T-cell (primary cell): ENCODE measurements at regions not wholly inside any gene's neighbourhood (a gene's known extent, or its start where the extent isn't known, plus 50 kb on each side); places are given as distances from the start of the nearest gene placed in this dataset.

Source experiments
- ATAC-seq, 4 experiments: fragments of 200-7000 bp in 3 of 4; fragments of 150-1000 bp in 1 of 4; cut with Tn5 transposase; replicated peaks in 1 of 4; 1 replicate in 3 of 4; 2 replicates in 1 of 4; pipeline ENCODE4 v1.10.0; 2021; ENCODE audit warnings: moderate library complexity in 3 of 4, mild to moderate bottlenecking in 2 of 4, moderate number of reproducible peaks in 1 of 4
- CTCF ChIA-PET, 2 donors: fragments of 300-600 bp; sonication (Branson Sonifier 250); formaldehyde crosslinking; loops; one replicate each; lab custom pipeline; 2022; ENCODE audit warnings: antibody characterized with exemption in 2 of 2; lab: Charles Lee
- POLR2A ChIA-PET, 2 donors: fragments of 300-600 bp; sonication (Branson Sonifier 250); formaldehyde crosslinking; loops; one replicate each; lab custom pipeline; 2022; ENCODE audit warnings: antibody characterized with exemption in 2 of 2; lab: Charles Lee
- DNase-seq, 35 experiments: peaks; one replicate each; pipeline versions ENCODE4 v3.0.0 to v3.0.0-alpha.2; 2013 to 2023
- H3K27ac ChIP-seq: one replicate; pipeline ENCODE4 v1.5.1; 2013; ENCODE audit warnings: low read length
- H3K27me3 ChIP-seq, 2 experiments: replicated peaks in 1 of 2; 1 replicate in 1 of 2; 2 replicates in 1 of 2; pipeline versions ENCODE4 v1.6.1 to v1.7.0; 2013; ENCODE audit warnings: low read length in 1 of 2, mixed read lengths in 1 of 2; ENCODE audit not compliant: control insufficient read depth in 2 of 2, insufficient read depth in 2 of 2; ENCODE audit errors: extremely low read depth in 1 of 2
- H3K36me3 ChIP-seq, 2 donors: 1 replicate in 1 of 2; 2 replicates in 1 of 2; pipeline versions ENCODE4 v1.6.1 to v1.7.0; 2013; ENCODE audit warnings: low read length in 1 of 2; ENCODE audit not compliant: control insufficient read depth in 2 of 2, insufficient read depth in 1 of 2; ENCODE audit errors: extremely low read depth in 1 of 2
- H3K4me1 ChIP-seq, 2 experiments: 1 replicate in 1 of 2; 2 replicates in 1 of 2; pipeline versions ENCODE4 v1.6.1 to v1.7.0; 2013; ENCODE audit warnings: low read length in 2 of 2, mixed read lengths in 1 of 2; ENCODE audit not compliant: insufficient read depth in 2 of 2, control insufficient read depth in 1 of 2; ENCODE audit errors: extremely low read depth in 1 of 2
- H3K4me3 ChIP-seq, 2 donors: 1 replicate in 1 of 2; 2 replicates in 1 of 2; pipeline versions ENCODE4 v1.5.1 to v1.7.0; 2013; ENCODE audit warnings: mild to moderate bottlenecking in 2 of 2, low read length in 1 of 2, moderate library complexity in 1 of 2; ENCODE audit not compliant: control insufficient read depth in 1 of 2; ENCODE audit errors: extremely low read depth in 1 of 2
- H3K9me3 ChIP-seq: 2 replicates; pipeline ENCODE4 v1.7.0; 2013
- H3K27ac Mint-ChIP-seq, 2 donors: one replicate each; pipeline ENCODE4 v1.8.0; 2020 to 2021; ENCODE audit warnings: mild to moderate bottlenecking in 2 of 2, mixed read lengths in 2 of 2
- H3K27me3 Mint-ChIP-seq, 2 donors: one replicate each; pipeline ENCODE4 v1.8.0; 2021 to 2022; ENCODE audit warnings: mixed read lengths in 2 of 2
- H3K36me3 Mint-ChIP-seq: one replicate; pipeline ENCODE4 v1.8.0; 2021; ENCODE audit warnings: mixed read lengths
- H3K4me1 Mint-ChIP-seq, 3 donors: one replicate each; pipeline ENCODE4 v1.8.0; 2020 to 2022; ENCODE audit warnings: mixed read lengths in 3 of 3, mild to moderate bottlenecking in 1 of 3
- H3K4me3 Mint-ChIP-seq, 3 donors: one replicate each; pipeline ENCODE4 v1.8.0; 2020 to 2022; ENCODE audit warnings: mild to moderate bottlenecking in 3 of 3, mixed read lengths in 3 of 3, moderate library complexity in 3 of 3
- H3K9me3 Mint-ChIP-seq, 3 donors: one replicate each; pipeline ENCODE4 v1.8.0; 2020 to 2022; ENCODE audit warnings: mixed read lengths in 3 of 3
- WGBS: methylation state at CpG from one replicate; pipeline ENCODE4 v1.1.5; 2013; ENCODE audit warnings: missing lambda C conversion rate; ENCODE audit not compliant: insufficient coverage; 5-methylcytosine and 5-hydroxymethylcytosine counted together

DNA sequence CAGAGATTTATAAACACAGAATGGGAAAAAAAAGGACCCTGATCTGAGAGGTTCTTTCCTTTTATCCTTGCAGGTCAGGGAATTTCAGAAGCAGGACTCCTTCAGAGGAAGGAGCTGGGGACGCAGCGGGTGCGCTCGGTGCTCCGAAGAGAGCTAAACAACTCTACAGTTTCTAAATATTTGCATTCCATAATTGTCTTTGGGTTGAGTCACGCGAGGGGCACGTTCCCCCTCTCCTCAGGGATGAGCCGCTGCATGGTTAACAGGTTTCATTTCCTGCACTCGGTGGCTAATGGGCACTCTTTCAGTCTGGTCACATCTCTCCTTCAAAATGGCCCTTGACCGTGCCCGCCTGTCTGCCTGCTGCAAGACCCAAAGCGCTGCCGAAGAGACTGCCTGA, 165.0 kb upstream of the HMHB1 start:
- Histone ChIP-seq H3K4me3 (no peak overlapping the region), H3K36me3 (no peaks in the 10 kb centered on the region), H3K27me3 (no peaks in the 10 kb centered on the region), H3K4me1 (no peaks in the 10 kb centered on the region), H3K9me3 (no peaks in the 10 kb centered on the region), H3K27ac (no peak overlapping the region)
- ChIA-PET CTCF (no interaction called here), POLR2A (no interaction called here)
- no peaks in the 10 kb centered on the region for H3K4me1 Mint-ChIP-seq
- no peak overlapping the region for H3K4me3 Mint-ChIP-seq
- no peaks in the 10 kb centered on the region for H3K9me3 Mint-ChIP-seq
- 90% methylated on average over 8 of the region's 14 CpGs for WGBS
- peaks cover 0 to 3% of the 10 kb centered on the region in 2 donors for H3K27me3 Mint-ChIP-seq
- DNase-seq (no peak), ATAC-seq (no peak)
- no peaks in the 10 kb centered on the region for H3K36me3 Mint-ChIP-seq
- H3K27ac Mint-ChIP-seq = no peak overlapping the region

DNA sequence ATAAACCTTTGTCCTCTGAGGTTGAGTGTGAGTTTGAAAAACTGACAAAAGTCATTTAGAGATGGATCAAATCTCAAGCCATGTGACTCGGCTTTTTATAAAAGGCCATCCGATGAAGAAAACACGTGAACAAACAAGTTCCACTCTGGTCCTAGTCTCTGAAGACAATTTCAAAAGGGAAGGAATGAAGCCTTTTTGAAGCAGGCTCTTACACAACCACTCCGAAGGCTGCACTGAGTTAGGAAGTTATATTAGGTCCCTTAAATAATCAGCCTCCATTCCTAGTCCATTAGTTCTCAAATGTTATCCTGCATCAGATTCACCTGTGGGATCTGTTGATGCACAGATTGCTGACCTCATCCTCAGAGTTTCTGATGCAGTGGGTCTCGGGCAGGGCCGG, 166.6 kb upstream of the HMHB1 start:
- Histone ChIP-seq H3K4me3 (no peak overlapping the region), H3K36me3 (no peaks in the 10 kb centered on the region), H3K27ac (no peak overlapping the region), H3K9me3 (no peaks in the 10 kb centered on the region), H3K4me1 (no peaks in the 10 kb centered on the region), H3K27me3 (no peaks in the 10 kb centered on the region)
- CTCF ChIA-PET = no interaction called here
- POLR2A ChIA-PET = no interaction called here
- Mint-ChIP-seq H3K4me1 (no peaks in the 10 kb centered on the region), H3K4me3 (no peak overlapping the region), H3K27me3 (peaks cover 0 to 3% of the 10 kb centered on the region in 2 donors), H3K9me3 (no peaks in the 10 kb centered on the region), H3K36me3 (no peaks in the 10 kb centered on the region), H3K27ac (no peak overlapping the region)
- no peak for ATAC-seq
- 90% methylated on average over 5 of the region's 6 CpGs for WGBS
- no peak for DNase-seq

DNA sequence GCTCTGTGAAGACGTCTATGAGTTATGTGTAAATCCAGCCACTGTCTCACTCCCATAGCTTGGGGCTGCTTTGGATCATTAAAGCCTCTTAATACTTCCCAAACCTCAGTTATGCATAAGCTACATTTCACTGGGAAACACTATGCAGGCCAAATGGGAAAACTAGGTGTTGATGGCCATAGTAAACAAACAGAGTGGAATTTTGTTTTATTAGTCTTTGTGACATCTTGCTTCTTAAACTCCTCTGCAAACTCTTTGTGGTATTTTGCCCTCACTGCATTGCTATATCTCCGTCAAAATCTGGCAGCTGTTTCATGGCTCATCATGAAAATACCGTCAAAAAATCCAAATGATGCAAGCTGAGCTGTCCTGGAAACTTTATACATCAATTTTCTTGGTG, 167.2 kb upstream of the HMHB1 start:
- Mint-ChIP-seq H3K9me3 (no peaks in the 10 kb centered on the region), H3K27ac (no peak overlapping the region), H3K27me3 (no peaks in the 10 kb centered on the region), H3K36me3 (no peaks in the 10 kb centered on the region), H3K4me1 (no peaks in the 10 kb centered on the region), H3K4me3 (no peak overlapping the region)
- H3K4me3 ChIP-seq = no peak overlapping the region
- ChIA-PET POLR2A (no interaction called here), CTCF (no interaction called here)
- no peaks in the 10 kb centered on the region for H3K36me3 ChIP-seq
- ATAC-seq (no peak), DNase-seq (no peak)
- no peaks in the 10 kb centered on the region for H3K27me3 ChIP-seq
- no peaks in the 10 kb centered on the region for H3K9me3 ChIP-seq
- no peak overlapping the region for H3K27ac ChIP-seq
- H3K4me1 ChIP-seq = no peaks in the 10 kb centered on the region
- 77% methylated on average over 2 of the region's 3 CpGs for WGBS

DNA sequence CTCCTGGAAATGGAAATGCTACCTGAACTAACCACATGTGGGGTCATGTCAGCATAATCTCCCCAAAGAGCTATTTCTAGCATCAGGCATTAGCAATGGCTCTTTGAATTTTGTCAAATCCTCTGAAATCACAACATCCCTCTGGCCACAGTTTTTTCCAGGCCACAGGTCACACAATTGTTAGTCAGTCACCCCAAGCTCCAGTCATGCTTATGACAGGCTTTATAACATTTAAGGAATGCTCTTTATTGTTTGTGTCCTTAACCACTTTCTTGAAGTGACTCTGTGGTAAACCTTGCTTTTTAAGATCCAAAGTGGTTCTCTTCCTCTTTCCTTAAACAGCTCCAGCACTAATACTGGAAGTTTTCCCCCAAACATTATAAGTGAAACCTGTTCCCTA, 169.2 kb upstream of the HMHB1 start:
- Histone ChIP-seq H3K27ac (no peak overlapping the region), H3K9me3 (no peaks in the 10 kb centered on the region), H3K27me3 (no peaks in the 10 kb centered on the region), H3K36me3 (no peaks in the 10 kb centered on the region), H3K4me3 (no peak overlapping the region), H3K4me1 (no peaks in the 10 kb centered on the region)
- ChIA-PET POLR2A (no interaction called here), CTCF (no interaction called here)
- no peaks in the 10 kb centered on the region for H3K36me3 Mint-ChIP-seq
- H3K9me3 Mint-ChIP-seq = no peaks in the 10 kb centered on the region
- H3K4me1 Mint-ChIP-seq = no peaks in the 10 kb centered on the region
- DNase-seq = no peak
- H3K27ac Mint-ChIP-seq = no peak overlapping the region
- no peak overlapping the region for H3K4me3 Mint-ChIP-seq
- ATAC-seq = no peak
- no peaks in the 10 kb centered on the region for H3K27me3 Mint-ChIP-seq

DNA sequence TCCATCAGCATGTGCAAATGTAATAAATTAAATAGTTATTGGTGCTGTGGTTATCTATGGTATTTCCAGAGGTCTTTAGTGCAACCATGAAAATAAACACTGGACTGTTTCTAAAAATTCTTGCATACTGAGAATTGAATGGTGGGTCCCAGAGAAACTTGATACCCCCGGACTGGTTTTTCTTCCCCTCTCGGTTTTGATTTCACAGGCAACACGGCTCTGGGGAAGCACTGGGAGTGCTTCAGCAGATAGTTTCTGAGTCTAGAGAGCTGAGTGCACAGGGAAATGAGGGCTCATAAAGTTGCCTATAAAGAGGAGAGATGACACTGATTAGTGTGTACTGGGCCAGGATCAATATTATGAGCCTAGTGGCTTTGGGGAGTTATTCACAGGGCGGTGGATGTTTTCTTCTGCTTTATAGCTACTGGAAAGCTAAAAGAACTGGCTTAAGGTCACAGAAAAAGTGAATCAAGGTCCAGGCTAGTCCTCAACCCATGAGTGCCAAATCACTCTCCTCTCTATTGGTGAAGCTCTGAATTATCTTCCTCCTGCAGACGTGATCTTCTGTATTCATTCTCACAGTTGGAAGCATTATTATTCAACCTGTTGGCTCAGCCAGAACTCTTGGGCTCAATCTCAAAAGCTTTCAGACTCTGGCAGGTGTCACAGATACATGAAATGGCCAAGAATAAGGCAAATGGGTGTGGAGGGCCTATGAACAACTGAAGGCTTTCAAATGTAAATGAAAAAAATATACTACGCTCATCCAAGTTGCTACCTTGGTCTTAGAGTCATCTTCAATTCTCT, 170.2 kb upstream of the HMHB1 start:
- Histone ChIP-seq H3K4me3 (no peak overlapping the region), H3K27ac (no peak overlapping the region), H3K36me3 (no peaks in the 10 kb centered on the region), H3K9me3 (no peaks in the 10 kb centered on the region), H3K4me1 (no peaks in the 10 kb centered on the region), H3K27me3 (no peaks in the 10 kb centered on the region)
- Mint-ChIP-seq H3K27ac (no peak overlapping the region), H3K9me3 (no peaks in the 10 kb centered on the region), H3K36me3 (no peaks in the 10 kb centered on the region), H3K4me1 (no peaks in the 10 kb centered on the region), H3K27me3 (no peaks in the 10 kb centered on the region), H3K4me3 (no peak overlapping the region)
- DNase-seq (no peak), ATAC-seq (no peak)
- 82% methylated on average over 4 of the region's 6 CpGs for WGBS
- POLR2A ChIA-PET = no interaction called here
- CTCF ChIA-PET = no interaction called here

DNA sequence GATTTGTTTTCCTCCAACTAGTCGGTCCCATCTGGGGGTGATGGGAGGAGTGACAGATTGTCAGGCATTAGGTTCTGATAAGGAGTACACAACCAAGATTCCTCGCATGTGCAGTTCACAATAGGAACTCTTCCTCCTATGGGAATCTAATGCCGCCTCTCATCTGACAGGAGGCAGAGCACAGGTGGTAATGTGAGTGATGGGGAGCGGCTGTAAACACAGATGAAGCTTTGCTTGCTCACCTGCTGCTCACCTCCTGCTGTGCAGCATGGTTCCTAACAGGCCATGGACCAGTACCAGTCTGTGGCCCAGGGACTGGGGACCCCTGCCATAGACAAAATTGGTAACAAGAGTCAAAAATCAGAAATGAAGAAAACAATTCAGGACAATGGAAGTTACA, 173.3 kb upstream of the HMHB1 start:
- no peaks in the 10 kb centered on the region for H3K9me3 ChIP-seq
- no peaks in the 10 kb centered on the region for H3K36me3 ChIP-seq
- no peaks in the 10 kb centered on the region for H3K36me3 Mint-ChIP-seq
- no peak overlapping the region for H3K4me3 ChIP-seq
- no peaks in the 10 kb centered on the region for H3K27me3 Mint-ChIP-seq
- DNase-seq (no peak), ATAC-seq (no peak)
- CTCF ChIA-PET = no interaction called here
- H3K4me3 Mint-ChIP-seq = no peak overlapping the region
- no peak overlapping the region for H3K27ac ChIP-seq
- no peak overlapping the region for H3K27ac Mint-ChIP-seq
- no peaks in the 10 kb centered on the region for H3K4me1 Mint-ChIP-seq
- H3K4me1 ChIP-seq = no peaks in the 10 kb centered on the region
- no CpG with 5 or more reads among the region's 4 CpGs for WGBS
- no peaks in the 10 kb centered on the region for H3K27me3 ChIP-seq
- POLR2A ChIA-PET = no interaction called here
- H3K9me3 Mint-ChIP-seq = no peaks in the 10 kb centered on the region
